D721Med (cell line): ENCODE measurements at regions not wholly inside any gene's neighbourhood (a gene's known extent, or its start where the extent isn't known, plus 50 kb on each side); places are given as distances from the start of the nearest gene placed in this dataset.

ENCODE experiments used
- DNase-seq: peaks from one replicate; pipeline ENCODE4 v3.0.0; 2011; ENCODE audit warnings: low spot score; ENCODE audit not compliant: insufficient read length
- FAIRE-seq: peaks from 2 replicates; lab custom pipeline; 2011; peaks lifted over from hg19 to GRCh38; lab: Jason Lieb, UNC
- TF ChIP-seq, protein P1 (sequence below): IDR thresholded peaks from 2 replicates; pipeline ENCODE4 v1.5.1; 2012; ENCODE audit warnings: mild to moderate bottlenecking, control low read depth; ENCODE audit not compliant: insufficient read depth; ENCODE audit errors: missing control alignments

DNA sequence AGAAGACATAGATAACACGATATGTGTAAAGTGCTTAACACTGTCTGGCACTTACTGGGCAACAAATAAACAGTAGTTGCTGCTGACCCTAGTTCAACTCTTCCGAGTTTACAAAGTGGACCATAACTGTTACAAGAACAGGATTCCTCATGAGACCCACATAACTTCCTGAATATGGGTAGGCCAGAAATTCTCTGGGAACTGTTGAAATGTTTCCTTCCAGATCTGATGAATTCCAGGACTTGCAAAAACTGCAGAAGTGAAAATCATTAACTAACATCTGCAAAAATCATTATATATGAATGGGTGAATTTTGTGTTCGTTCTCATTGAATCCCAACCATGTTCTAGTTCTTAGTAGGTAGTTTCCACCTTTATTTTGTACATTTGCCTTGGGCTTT, 181.7 kb upstream of the MME start:
- TF ChIP-seq, protein P1, sequence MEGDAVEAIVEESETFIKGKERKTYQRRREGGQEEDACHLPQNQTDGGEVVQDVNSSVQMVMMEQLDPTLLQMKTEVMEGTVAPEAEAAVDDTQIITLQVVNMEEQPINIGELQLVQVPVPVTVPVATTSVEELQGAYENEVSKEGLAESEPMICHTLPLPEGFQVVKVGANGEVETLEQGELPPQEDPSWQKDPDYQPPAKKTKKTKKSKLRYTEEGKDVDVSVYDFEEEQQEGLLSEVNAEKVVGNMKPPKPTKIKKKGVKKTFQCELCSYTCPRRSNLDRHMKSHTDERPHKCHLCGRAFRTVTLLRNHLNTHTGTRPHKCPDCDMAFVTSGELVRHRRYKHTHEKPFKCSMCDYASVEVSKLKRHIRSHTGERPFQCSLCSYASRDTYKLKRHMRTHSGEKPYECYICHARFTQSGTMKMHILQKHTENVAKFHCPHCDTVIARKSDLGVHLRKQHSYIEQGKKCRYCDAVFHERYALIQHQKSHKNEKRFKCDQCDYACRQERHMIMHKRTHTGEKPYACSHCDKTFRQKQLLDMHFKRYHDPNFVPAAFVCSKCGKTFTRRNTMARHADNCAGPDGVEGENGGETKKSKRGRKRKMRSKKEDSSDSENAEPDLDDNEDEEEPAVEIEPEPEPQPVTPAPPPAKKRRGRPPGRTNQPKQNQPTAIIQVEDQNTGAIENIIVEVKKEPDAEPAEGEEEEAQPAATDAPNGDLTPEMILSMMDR = no peak
- FAIRE-seq (no peak), DNase-seq (no peak)

DNA sequence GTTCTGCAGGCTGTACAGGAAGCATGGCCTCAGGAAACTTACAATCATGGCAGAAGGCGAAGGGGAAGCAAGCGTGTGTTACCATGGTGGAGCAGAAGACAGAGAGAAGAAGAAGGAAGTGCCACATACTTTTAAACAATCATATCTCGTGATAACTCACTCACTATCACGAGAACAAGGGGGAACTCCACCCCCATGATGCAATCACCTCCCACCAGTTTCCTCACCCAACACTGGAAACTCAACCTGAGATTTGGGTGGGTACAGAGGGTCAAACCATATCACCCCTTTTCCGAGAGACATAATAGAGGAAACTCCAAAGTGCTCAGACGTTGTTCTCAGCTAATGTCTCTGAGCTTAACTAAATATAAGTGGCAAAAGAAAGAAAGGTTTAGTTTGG, 186.3 kb upstream of the MME start:
- TF ChIP-seq, protein P1 = no peak
- FAIRE-seq (no peak), DNase-seq (no peak)

DNA sequence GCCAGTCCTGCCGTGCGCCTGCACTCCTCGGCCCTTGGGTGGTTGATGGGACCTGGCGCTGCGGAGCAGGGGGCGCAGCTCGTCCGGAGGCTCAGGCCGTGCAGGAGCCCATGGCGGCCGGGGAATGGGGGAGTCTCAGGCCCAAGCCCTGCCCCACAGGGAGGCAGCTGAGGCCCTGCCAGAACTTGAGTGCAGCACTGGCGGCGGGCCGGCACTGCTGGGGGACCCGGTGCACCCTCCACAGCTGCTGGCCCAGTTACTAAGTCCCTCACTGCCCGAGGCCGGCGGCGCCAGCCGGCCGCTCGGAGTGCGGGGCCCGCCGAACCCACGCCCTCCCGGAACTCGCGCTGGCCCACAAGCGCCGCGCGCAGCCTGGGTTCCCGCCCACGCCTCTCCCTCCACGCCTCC, 190.9 kb upstream of the MME start:
- FAIRE-seq (no peak), DNase-seq (no peak)
- TF ChIP-seq, protein P1 = no peak

DNA sequence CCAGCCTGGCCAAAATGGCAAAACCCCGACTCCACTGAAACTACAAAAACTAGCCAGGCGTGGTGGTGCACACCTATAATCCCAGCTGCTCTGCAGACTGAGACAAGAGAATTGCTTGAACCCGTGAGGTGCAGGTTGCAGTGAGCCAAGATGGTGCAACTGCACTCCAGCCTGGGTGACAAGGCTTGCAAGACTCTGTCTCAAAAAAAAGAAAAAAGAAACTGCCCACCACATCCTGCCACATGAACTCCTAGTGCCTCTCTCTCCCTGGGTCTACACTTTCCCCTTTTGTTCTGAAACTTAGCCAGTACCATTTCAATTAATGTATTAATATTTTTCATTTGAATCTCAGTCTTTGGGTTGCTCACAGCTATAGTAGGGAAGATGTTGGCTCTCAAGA, 192.2 kb upstream of the MME start:
- TF ChIP-seq, protein P1 = no peak
- FAIRE-seq (no peak), DNase-seq (no peak)

DNA sequence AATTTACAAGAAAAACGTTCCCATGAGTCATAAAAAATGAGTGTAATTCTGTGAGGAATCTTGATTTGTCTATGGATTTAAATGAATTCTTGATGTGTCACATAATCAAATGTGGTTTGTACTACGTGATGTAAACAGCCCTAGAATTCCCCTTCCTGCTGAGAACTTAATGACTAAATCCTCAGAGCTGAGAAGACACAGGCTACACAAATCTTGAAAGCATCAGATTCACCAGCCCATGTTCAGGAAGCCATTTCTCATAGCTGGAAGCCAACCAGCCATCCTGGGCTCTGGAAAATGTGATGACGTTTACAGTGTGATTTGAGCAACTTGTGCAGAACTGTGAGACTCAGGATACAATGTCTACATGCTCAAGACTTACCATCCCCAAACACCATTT, 193.7 kb upstream of the MME start:
- FAIRE-seq (no peak), DNase-seq (no peak)
- TF ChIP-seq, protein P1 = no peak

DNA sequence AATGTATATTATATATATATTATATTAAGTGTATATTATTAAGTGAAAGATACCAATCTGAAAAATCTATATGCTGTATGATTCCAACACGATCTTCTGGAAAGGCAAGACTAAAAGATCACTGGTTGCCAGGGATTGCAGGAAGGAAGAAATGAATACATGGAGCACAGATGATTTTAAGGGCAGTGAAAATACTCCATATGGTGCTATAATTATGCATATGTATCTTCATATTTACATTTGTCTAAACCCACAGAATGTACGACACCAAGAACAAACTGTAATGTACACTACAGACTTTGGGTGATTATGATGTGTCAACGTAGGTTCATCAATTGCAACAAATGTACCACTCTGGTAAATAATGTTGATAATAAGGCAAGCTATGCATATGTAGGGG, 194.7 kb upstream of the MME start:
- TF ChIP-seq, protein P1 = no peak
- DNase-seq (no peak), FAIRE-seq (no peak)

DNA sequence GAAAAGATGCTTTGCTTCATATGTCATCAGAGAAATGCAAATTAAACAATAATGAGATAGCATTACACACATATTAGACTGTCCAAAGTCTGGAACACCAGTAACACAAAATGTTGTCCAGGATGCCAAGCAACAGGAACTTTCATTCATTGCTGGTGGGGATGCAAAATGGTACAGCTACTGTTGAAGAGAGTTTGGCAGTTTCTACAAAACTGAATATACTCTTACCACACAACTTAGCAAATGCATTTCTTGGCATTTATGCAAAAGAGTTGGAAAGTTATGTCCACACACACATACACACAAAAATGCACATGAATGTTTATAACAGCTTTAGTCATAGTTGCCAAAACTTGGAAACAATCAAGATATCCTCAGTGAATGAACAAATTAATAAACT, 195.2 kb upstream of the MME start:
- TF ChIP-seq, protein P1 = no peak
- DNase-seq (no peak), FAIRE-seq (no peak)
